ENCODE measurements at regions not wholly inside any gene's neighbourhood (a gene's known extent, or its start where the extent isn't known, plus 50 kb on each side); places are given as distances from the start of the nearest gene placed in this dataset.

DNA sequence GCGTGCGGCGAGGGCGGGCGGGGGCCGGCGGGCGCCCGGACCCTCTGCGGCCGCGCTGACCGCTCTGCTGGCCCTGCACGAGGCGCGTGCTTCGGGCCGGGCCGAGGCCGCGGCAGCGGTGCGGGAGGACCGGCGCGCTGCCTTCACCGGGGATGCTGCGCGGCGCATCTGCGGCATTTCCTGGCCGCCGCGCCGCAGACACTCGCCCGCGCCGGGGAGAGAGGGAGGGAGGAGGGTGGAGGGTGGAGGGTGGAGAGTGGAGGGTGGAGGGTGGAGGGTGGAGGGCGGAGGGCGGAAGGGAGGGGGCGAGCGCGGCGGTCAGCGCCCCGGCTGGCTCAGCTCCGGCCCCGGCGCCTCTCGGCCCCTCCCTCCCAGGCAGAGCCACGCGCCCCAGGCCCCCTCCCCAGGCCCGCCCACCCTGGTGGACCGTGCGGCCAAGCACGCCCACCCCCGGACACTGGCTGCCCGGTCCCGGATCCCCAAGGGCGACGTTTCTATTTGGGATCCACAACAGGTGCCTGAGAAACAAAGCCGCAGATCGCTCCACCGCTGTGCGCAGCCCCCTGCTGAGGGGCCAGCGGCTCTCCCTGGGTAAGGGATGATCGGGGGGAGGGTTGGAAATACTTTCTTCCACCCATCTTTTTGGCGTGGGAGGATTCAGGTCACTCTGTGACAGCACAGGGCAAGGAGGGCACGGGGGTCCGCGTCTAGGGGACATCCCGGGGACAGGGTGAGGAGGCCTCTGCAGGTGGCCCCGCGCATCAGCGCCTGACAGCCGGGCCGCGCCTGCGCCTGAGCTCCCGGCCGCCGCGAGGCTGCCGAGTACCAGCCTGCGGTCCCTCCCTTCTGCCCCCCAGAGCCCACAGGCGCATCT lies 111.2 kb upstream of the BEND6 start (continued):
- TF ChIP-seq, protein P1, sequence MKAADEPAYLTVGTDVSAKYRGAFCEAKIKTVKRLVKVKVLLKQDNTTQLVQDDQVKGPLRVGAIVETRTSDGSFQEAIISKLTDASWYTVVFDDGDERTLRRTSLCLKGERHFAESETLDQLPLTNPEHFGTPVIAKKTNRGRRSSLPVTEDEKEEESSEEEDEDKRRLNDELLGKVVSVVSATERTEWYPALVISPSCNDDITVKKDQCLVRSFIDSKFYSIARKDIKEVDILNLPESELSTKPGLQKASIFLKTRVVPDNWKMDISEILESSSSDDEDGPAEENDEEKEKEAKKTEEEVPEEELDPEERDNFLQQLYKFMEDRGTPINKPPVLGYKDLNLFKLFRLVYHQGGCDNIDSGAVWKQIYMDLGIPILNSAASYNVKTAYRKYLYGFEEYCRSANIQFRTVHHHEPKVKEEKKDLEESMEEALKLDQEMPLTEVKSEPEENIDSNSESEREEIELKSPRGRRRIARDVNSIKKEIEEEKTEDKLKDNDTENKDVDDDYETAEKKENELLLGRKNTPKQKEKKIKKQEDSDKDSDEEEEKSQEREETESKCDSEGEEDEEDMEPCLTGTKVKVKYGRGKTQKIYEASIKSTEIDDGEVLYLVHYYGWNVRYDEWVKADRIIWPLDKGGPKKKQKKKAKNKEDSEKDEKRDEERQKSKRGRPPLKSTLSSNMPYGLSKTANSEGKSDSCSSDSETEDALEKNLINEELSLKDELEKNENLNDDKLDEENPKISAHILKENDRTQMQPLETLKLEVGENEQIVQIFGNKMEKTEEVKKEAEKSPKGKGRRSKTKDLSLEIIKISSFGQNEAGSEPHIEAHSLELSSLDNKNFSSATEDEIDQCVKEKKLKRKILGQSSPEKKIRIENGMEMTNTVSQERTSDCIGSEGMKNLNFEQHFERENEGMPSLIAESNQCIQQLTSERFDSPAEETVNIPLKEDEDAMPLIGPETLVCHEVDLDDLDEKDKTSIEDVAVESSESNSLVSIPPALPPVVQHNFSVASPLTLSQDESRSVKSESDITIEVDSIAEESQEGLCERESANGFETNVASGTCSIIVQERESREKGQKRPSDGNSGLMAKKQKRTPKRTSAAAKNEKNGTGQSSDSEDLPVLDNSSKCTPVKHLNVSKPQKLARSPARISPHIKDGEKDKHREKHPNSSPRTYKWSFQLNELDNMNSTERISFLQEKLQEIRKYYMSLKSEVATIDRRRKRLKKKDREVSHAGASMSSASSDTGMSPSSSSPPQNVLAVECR (CRISPR knock-in tag; IDR thresholded peaks at IDR 0.05; ENCODE audit: borderline replicate concordance): peak; percentile 64; the same call in 1 of the 2 replicates
- TF ChIP-seq, protein P2, sequence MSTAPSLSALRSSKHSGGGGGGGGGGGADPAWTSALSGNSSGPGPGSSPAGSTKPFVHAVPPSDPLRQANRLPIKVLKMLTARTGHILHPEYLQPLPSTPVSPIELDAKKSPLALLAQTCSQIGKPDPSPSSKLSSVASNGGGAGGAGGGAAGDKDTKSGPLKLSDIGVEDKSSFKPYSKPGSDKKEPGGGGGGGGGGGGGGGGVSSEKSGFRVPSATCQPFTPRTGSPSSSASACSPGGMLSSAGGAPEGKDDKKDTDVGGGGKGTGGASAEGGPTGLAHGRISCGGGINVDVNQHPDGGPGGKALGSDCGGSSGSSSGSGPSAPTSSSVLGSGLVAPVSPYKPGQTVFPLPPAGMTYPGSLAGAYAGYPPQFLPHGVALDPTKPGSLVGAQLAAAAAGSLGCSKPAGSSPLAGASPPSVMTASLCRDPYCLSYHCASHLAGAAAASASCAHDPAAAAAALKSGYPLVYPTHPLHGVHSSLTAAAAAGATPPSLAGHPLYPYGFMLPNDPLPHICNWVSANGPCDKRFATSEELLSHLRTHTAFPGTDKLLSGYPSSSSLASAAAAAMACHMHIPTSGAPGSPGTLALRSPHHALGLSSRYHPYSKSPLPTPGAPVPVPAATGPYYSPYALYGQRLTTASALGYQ (CRISPR knock-in tag; IDR thresholded peaks at IDR 0.05): no peak
- TF ChIP-seq ZNF781 (CRISPR knock-in tag; IDR thresholded peaks at IDR 0.05; ENCODE audit: borderline replicate concordance, not compliant biosample characterization) (no peak), MZF1 (CRISPR knock-in tag; IDR thresholded peaks at IDR 0.05; ENCODE audit: borderline replicate concordance) (no peak), SOX13 (IDR thresholded peaks at IDR 0.05) (no peak), SOX13 (CRISPR knock-in tag; conservative IDR thresholded peaks at IDR 0.05 in 1 of 2, IDR thresholded peaks at IDR 0.05 in 1 of 2) (0 out of 4 replicates have a peak, but pooled peaks of 1 of the 2 experiments have one; percentile 19), CHD4 (IDR thresholded peaks at IDR 0.05; ENCODE audit: borderline replicate concordance, low read length) (no peak), HDAC1 (CRISPR knock-in tag; IDR thresholded peaks at IDR 0.05) (peak; percentile 57; the same call in 1 of the 2 replicates), ZNF232 (CRISPR knock-in tag; IDR thresholded peaks at IDR 0.05; ENCODE audit: borderline replicate concordance) (peak; percentile 67; the same call in 1 of the 2 replicates), KLF12 (CRISPR knock-in tag; IDR thresholded peaks at IDR 0.05; ENCODE audit: borderline replicate concordance) (peak; percentile 100), ZNF879 (CRISPR knock-in tag; IDR thresholded peaks at IDR 0.05) (no peak)
- TF ChIP-seq, protein P3, sequence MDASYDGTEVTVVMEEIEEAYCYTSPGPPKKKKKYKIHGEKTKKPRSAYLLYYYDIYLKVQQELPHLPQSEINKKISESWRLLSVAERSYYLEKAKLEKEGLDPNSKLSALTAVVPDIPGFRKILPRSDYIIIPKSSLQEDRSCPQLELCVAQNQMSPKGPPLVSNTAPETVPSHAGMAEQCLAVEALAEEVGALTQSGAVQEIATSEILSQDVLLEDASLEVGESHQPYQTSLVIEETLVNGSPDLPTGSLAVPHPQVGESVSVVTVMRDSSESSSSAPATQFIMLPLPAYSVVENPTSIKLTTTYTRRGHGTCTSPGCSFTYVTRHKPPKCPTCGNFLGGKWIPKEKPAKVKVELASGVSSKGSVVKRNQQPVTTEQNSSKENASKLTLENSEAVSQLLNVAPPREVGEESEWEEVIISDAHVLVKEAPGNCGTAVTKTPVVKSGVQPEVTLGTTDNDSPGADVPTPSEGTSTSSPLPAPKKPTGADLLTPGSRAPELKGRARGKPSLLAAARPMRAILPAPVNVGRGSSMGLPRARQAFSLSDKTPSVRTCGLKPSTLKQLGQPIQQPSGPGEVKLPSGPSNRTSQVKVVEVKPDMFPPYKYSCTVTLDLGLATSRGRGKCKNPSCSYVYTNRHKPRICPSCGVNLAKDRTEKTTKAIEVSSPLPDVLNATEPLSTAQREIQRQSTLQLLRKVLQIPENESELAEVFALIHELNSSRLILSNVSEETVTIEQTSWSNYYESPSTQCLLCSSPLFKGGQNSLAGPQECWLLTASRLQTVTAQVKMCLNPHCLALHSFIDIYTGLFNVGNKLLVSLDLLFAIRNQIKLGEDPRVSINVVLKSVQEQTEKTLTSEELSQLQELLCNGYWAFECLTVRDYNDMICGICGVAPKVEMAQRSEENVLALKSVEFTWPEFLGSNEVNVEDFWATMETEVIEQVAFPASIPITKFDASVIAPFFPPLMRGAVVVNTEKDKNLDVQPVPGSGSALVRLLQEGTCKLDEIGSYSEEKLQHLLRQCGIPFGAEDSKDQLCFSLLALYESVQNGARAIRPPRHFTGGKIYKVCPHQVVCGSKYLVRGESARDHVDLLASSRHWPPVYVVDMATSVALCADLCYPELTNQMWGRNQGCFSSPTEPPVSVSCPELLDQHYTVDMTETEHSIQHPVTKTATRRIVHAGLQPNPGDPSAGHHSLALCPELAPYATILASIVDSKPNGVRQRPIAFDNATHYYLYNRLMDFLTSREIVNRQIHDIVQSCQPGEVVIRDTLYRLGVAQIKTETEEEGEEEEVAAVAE (CRISPR knock-in tag; IDR thresholded peaks at IDR 0.05; ENCODE audit: borderline replicate concordance): no peak; the same call in 1 of the 2 replicates
- TF ChIP-seq, protein P4, sequence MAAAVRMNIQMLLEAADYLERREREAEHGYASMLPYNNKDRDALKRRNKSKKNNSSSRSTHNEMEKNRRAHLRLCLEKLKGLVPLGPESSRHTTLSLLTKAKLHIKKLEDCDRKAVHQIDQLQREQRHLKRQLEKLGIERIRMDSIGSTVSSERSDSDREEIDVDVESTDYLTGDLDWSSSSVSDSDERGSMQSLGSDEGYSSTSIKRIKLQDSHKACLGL (CRISPR knock-in tag; IDR thresholded peaks at IDR 0.05): no peak

Data from HepG2 (cell line).